ENCODE measurements at regions not wholly inside any gene's neighbourhood (a gene's known extent, or its start where the extent isn't known, plus 50 kb on each side); places are given as distances from the start of the nearest gene placed in this dataset.

GRCh38 chr15:53395871-53396270 lies 363.6 kb downstream of the WDR72 start:
- POLR2A ChIA-PET, result no interaction called here
- no peak for TF ChIP-seq HMGXB4 (CRISPR knock-in tag; IDR thresholded peaks at IDR 0.05; ENCODE audit: borderline replicate concordance)
- TF ChIP-seq GATA3 (IDR thresholded peaks at IDR 0.05; ENCODE audit: borderline replicate concordance), result no peak
- TF ChIP-seq HES2 (IDR thresholded peaks at IDR 0.05), result no peak
- H3K9me3 ChIP-seq, result no peaks in the 10 kb centered on the region
- CTCF ChIA-PET, result interaction anchor here (1.7 kb wide), 1 partner anchor 11 kb away, joined by 3 read pairs; no protein-coding TSS in a partner anchor
- ATAC-seq (no peak), FAIRE-seq (peak; percentile 51), DNase-seq (ENCODE audit: low read depth in 1 of 2, low spot score in 1 of 2) (no peak)
- no peak overlapping the region for H3K4me3 ChIP-seq
- no peak overlapping the region for H3K4me2 ChIP-seq
- H3K4me1 ChIP-seq, result no peaks in the 10 kb centered on the region
- 58% methylated on average over 2 of the region's 2 CpGs for WGBS (ENCODE audit: missing lambda C conversion rate)
- H3K27ac ChIP-seq, result no peak overlapping the region

- Histone ChIP-seq H3K4me1 (no peaks in the 10 kb centered on the region), H3K4me2 (no peak overlapping the region), H3K27ac (no peak overlapping the region), H3K4me3 (no peak overlapping the region), H3K9me3 (no peaks in the 10 kb centered on the region)
- FAIRE-seq (no peak), DNase-seq (ENCODE audit: low read depth in 1 of 2, low spot score in 1 of 2) (no peak), ATAC-seq (no peak)
- POLR2A ChIA-PET, result no interaction called here
- WGBS (ENCODE audit: missing lambda C conversion rate), result 91% methylated on average over 1 of the region's 1 CpG
- TF ChIP-seq RAD21 (conservative IDR thresholded peaks at IDR 0.05 in 1 of 2, IDR thresholded peaks at IDR 0.05 in 1 of 2) (no peak), USF2 (IDR thresholded peaks at IDR 0.05) (no peak), ZSCAN20 (CRISPR knock-in tag; IDR thresholded peaks at IDR 0.05) (no peak), CHD4 (IDR thresholded peaks at IDR 0.05; ENCODE audit: borderline replicate concordance) (no peak), ZC3H11A (IDR thresholded peaks at IDR 0.05) (no peak), ESRRA (IDR thresholded peaks at IDR 0.05; ENCODE audit: borderline replicate concordance, low read length) (no peak), RCOR1 (IDR thresholded peaks at IDR 0.05; ENCODE audit: low read depth, low read length) (no peak), JUN (IDR thresholded peaks at IDR 0.05) (no peak), ZNF302 (CRISPR knock-in tag; IDR thresholded peaks at IDR 0.05) (no peak), ZFP36 (IDR thresholded peaks at IDR 0.05; ENCODE audit: borderline replicate concordance, partially characterized antibody) (no peak), CBX2 (IDR thresholded peaks at IDR 0.05; ENCODE audit: borderline replicate concordance, low read depth) (no peak), RFX5 (IDR thresholded peaks at IDR 0.05) (no peak), MYC (IDR thresholded peaks at IDR 0.05; ENCODE audit: borderline replicate concordance, low read length) (no peak), CBX8 (IDR thresholded peaks at IDR 0.05) (no peak), BHLHE40 (IDR thresholded peaks at IDR 0.05; ENCODE audit: low read depth, low read length) (no peak), POLR2AphosphoS2 (conservative IDR thresholded peaks at IDR 0.05; ENCODE audit: low read length) (no peak), FOSB (CRISPR knock-in tag; IDR thresholded peaks at IDR 0.05) (no peak), EP300 (IDR thresholded peaks at IDR 0.05) (no peak), NFE2L2 (conservative IDR thresholded peaks at IDR 0.05; ENCODE audit: low read length) (no peak), TFCP2L1 (CRISPR knock-in tag; IDR thresholded peaks at IDR 0.05) (no peak)
- CTCF ChIA-PET, result interaction anchor here (0.6 kb wide), 1 partner anchor 138 kb away, joined by 4 read pairs; no protein-coding TSS in a partner anchor
These were observed 368.9 kb downstream of the WDR72 start for GRCh38 chr15:53390549-53390948.
